Chondrocyte (in vitro differentiated cells): ENCODE measurements at regions not wholly inside any gene's neighbourhood (a gene's known extent, or its start where the extent isn't known, plus 50 kb on each side); places are given as distances from the start of the nearest gene placed in this dataset.

ENCODE experiments used
- DNase-seq: peaks from one replicate; pipeline ENCODE4 v3.0.0; 2021; ENCODE audit warnings: mixed read lengths, low spot score
- H3K27ac Mint-ChIP-seq: one replicate; pipeline ENCODE4 v1.8.0; 2021; ENCODE audit warnings: mild to moderate bottlenecking, moderate library complexity, mixed read lengths; ENCODE audit not compliant: unreplicated experiment
- H3K27me3 Mint-ChIP-seq: 2 replicates; pipeline ENCODE4 v1.8.0; 2021; ENCODE audit warnings: low read depth, mixed read lengths
- H3K36me3 Mint-ChIP-seq: 2 replicates; pipeline ENCODE4 v1.8.0; 2021; ENCODE audit warnings: low read depth, mixed read lengths
- H3K4me1 Mint-ChIP-seq: 2 replicates; pipeline ENCODE4 v1.8.0; 2021; ENCODE audit warnings: low read depth, mild to moderate bottlenecking, mixed read lengths
- H3K4me3 Mint-ChIP-seq: one replicate; pipeline ENCODE4 v1.8.0; 2021; ENCODE audit warnings: mild to moderate bottlenecking, moderate library complexity, mixed read lengths; ENCODE audit not compliant: unreplicated experiment
- H3K9me3 Mint-ChIP-seq: 2 replicates; pipeline ENCODE4 v1.8.0; 2021; ENCODE audit warnings: low read depth, mixed read lengths
- TF ChIP-seq, protein P1 (sequence below): fragments of 200-600 bp; sonication (generic); IDR thresholded peaks from 2 replicates; pipeline ENCODE4 v1.5.0; 2021; ENCODE audit warnings: antibody characterized with exemption, mild to moderate bottlenecking, moderate library complexity

DNA sequence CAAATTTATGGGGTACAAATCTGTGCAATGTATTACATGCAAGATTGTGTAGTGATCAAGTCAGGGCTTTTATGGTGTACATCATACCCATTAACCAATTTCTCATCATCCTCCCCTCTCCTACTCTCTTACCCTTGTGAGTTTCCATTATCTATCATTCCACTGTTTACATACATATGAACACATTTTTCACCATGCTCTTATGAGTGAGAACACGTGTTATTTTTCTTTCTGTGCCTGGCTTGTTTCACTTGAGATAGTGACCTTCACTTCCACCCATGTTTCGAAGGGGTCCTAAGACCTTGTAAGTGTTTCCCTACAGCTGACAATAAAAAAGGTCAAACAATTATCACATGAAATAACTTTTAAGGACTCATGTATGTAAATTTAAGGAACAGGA, 281.7 kb upstream of the CD180 start:
- Mint-ChIP-seq H3K4me1 (peaks cover 6% of the 10 kb centered on the region), H3K27me3 (no peaks in the 10 kb centered on the region), H3K4me3 (no peak overlapping the region)

DNA sequence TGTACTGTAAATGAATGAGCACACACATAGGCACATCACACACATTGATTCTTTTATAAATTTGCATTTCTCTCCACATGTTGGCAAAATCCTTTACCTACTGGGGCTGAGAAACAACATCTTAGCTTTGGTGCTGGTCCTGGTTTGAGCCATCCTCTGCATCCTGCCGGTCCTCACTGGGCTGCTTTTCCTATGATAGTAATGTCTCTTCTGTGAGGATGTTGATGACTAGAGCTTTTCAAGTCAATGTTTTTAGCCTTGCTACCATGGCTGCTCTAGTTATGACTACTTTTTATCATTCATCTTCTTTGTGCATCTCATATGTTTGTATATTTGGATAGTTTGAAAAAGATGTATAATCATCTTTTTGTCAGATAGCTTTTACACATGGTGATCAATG, 280.4 kb upstream of the CD180 start:
- DNase-seq: no peak
- H3K4me3 Mint-ChIP-seq: no peak overlapping the region
- H3K27me3 Mint-ChIP-seq: no peaks in the 10 kb centered on the region
- H3K27ac Mint-ChIP-seq: no peak overlapping the region
- TF ChIP-seq, protein P1, sequence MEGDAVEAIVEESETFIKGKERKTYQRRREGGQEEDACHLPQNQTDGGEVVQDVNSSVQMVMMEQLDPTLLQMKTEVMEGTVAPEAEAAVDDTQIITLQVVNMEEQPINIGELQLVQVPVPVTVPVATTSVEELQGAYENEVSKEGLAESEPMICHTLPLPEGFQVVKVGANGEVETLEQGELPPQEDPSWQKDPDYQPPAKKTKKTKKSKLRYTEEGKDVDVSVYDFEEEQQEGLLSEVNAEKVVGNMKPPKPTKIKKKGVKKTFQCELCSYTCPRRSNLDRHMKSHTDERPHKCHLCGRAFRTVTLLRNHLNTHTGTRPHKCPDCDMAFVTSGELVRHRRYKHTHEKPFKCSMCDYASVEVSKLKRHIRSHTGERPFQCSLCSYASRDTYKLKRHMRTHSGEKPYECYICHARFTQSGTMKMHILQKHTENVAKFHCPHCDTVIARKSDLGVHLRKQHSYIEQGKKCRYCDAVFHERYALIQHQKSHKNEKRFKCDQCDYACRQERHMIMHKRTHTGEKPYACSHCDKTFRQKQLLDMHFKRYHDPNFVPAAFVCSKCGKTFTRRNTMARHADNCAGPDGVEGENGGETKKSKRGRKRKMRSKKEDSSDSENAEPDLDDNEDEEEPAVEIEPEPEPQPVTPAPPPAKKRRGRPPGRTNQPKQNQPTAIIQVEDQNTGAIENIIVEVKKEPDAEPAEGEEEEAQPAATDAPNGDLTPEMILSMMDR: no peak
- H3K36me3 Mint-ChIP-seq: no peaks in the 10 kb centered on the region
- H3K9me3 Mint-ChIP-seq: no peaks in the 10 kb centered on the region
- peaks cover 6% of the 10 kb centered on the region for H3K4me1 Mint-ChIP-seq

More for the DNA sequence above, 281.7 kb upstream of the CD180 start:
- no peak for DNase-seq
- Mint-ChIP-seq H3K9me3 (no peaks in the 10 kb centered on the region), H3K36me3 (no peaks in the 10 kb centered on the region), H3K27ac (no peak overlapping the region)
- TF ChIP-seq, protein P1: no peak

DNA sequence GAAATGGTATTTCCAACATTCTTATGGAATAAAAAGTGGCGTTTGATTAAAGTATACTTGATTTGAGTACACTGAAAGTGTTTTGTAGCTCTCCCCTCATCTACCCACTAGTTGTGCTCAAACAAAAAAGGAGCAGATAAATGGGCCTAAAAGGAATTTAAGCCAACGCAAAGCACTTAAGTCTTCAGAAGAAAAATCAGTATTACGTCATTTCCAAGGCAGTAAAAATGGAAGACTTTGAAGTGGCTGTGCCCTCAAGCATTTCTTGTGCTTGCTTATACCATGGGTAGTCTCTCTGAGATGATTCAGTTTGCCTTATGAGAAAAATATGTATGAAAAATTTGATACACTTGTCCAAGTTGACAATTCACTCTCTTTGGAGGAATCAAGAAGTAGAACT, 279.9 kb upstream of the CD180 start:
- no peaks in the 10 kb centered on the region for H3K36me3 Mint-ChIP-seq
- no peak for DNase-seq
- no peaks in the 10 kb centered on the region for H3K9me3 Mint-ChIP-seq

DNA sequence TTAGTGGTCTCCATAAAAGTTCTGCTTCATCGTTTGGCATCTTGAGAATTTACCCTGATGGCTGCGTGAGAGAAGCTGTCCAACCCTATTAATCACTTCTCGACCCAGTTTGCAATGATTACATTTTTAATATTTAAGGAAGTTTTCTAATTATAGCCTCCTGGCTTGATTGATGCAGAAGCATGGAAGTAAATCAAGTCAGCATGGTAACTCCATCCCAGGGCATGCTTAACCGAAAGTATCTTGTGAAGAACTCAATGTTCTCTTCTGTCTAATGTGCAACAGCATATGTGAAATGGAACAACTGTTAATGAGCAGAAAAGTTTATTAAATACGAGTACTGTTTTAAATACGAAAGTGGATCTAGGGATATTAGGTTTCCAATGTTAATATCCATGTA, 278.9 kb upstream of the CD180 start:
- H3K36me3 Mint-ChIP-seq: no peaks in the 10 kb centered on the region
- H3K9me3 Mint-ChIP-seq: peaks cover 2% of the 10 kb centered on the region
- no peak for DNase-seq
- TF ChIP-seq, protein P1: no peak
- no peak overlapping the region for H3K27ac Mint-ChIP-seq
- peaks cover 6% of the 10 kb centered on the region for H3K4me1 Mint-ChIP-seq
- H3K27me3 Mint-ChIP-seq: no peaks in the 10 kb centered on the region
- H3K4me3 Mint-ChIP-seq: no peak overlapping the region

More for the DNA sequence above, 279.9 kb upstream of the CD180 start:
- H3K4me3 Mint-ChIP-seq: no peak overlapping the region
- peaks cover 6% of the 10 kb centered on the region for H3K4me1 Mint-ChIP-seq
- H3K27ac Mint-ChIP-seq: no peak overlapping the region
- TF ChIP-seq, protein P1: no peak
- H3K27me3 Mint-ChIP-seq: no peaks in the 10 kb centered on the region

DNA sequence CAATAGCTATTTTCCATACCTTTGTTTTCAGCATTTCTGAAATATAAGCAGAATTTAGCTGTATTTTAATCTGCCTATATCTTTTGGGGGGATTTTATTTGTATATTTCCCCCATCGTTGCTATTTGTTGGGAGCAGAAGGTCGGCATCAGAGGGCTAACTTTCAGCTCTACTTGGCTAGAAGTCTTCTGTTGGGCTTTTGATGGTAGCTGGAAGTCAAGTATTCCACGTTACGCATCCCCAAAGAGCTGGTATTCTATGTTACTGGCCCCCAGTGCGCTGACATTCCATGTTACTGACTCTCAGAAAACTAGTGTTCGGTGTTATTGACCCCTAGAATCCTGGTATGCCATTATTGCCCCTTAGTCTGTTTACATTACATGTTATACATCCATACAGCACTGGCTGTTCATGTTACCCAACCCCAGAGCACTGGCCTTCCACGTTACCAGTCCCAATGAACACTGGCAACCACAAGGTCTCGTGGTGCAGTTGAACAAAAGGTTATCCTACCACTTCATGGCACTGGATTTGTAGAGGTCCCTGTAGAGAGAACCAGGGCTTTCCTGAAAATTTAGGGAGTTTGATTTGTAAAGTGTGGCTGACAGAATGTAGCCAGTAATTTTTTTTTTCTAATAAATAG, 278.1 kb upstream of the CD180 start:
- DNase-seq: no peak
- Mint-ChIP-seq H3K36me3 (peaks cover 2% of the 10 kb centered on the region), H3K4me3 (no peak overlapping the region), H3K4me1 (peaks cover 6% of the 10 kb centered on the region), H3K9me3 (peaks cover 2% of the 10 kb centered on the region), H3K27ac (no peak overlapping the region), H3K27me3 (no peaks in the 10 kb centered on the region)
- TF ChIP-seq, protein P1: no peak
